Upper lobe of right lung (tissue), 1 donor: ENCODE measurements at regions not wholly inside any gene's neighbourhood (a gene's known extent, or its start where the extent isn't known, plus 50 kb on each side); places are given as distances from the start of the nearest gene placed in this dataset.

Source experiments
- ATAC-seq: fragments of 200-7000 bp; cut with Tn5 transposase; one replicate; pipeline ENCODE4 v1.9.1; 2020; ENCODE audit warnings: mild to moderate bottlenecking, moderate library complexity
- DNase-seq: peaks from one replicate; pipeline ENCODE4 v3.0.0-alpha.2; 2020
- H3K27ac ChIP-seq: fragments of 200-600 bp; one replicate; pipeline ENCODE4 v1.8.0; 2022
- H3K27me3 ChIP-seq: fragments of 200-600 bp; one replicate; pipeline ENCODE4 v1.8.0; 2022; ENCODE audit warnings: mild to moderate bottlenecking
- H3K36me3 ChIP-seq: fragments of 200-600 bp; one replicate; pipeline ENCODE4 v1.8.0; 2022
- H3K4me1 ChIP-seq: fragments of 200-600 bp; one replicate; pipeline ENCODE4 v1.8.0; 2022
- H3K4me3 ChIP-seq: fragments of 200-600 bp; one replicate; pipeline ENCODE4 v1.8.0; 2022; ENCODE audit warnings: mild to moderate bottlenecking
- H3K9me3 ChIP-seq: fragments of 200-600 bp; one replicate; pipeline ENCODE4 v1.8.0; 2022
- CTCF ChIP-seq: fragments of 200-600 bp; IDR thresholded peaks from one replicate; pipeline ENCODE4 v1.8.0; 2022; ENCODE audit warnings: antibody characterized with exemption
- intact Hi-C: fragments of 100-400 bp; cut with DNase I; formaldehyde crosslinking; loops from one replicate; pipeline ENCODE4 v1.11.0; 2022
- donor health status: DM: no; HTN: yes; CAD: no; lungs with severe emphysema.

DNA sequence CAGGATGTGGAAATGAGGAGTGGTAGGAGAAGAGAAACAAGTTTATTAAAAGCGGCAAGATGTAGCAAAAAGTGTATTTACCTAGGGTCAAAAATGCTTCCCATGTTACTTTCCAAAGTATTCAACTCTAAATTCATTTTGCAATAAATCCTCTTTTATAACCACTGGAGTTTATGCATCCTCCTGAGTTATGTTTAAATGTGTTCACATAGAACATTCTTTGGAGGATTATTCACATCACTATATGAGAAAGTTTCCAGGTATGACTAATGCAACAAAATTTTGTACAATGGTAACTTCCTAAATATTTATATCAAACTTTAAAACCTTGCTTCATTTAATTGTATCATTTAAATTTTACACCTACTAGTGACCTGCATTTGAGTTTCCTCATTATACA is 870.6 kb upstream of the SLIT2 start:
- no peak overlapping the region for H3K27ac ChIP-seq
- H3K9me3 ChIP-seq, result no peaks in the 10 kb centered on the region
- DNase-seq (no peak), ATAC-seq (no peak)
- intact Hi-C loops, result no loop called here
- no peak for TF ChIP-seq CTCF
- H3K4me1 ChIP-seq, result no peaks in the 10 kb centered on the region
- H3K27me3 ChIP-seq, result no peaks in the 10 kb centered on the region
- H3K36me3 ChIP-seq, result no peaks in the 10 kb centered on the region
- no peak overlapping the region for H3K4me3 ChIP-seq

DNA sequence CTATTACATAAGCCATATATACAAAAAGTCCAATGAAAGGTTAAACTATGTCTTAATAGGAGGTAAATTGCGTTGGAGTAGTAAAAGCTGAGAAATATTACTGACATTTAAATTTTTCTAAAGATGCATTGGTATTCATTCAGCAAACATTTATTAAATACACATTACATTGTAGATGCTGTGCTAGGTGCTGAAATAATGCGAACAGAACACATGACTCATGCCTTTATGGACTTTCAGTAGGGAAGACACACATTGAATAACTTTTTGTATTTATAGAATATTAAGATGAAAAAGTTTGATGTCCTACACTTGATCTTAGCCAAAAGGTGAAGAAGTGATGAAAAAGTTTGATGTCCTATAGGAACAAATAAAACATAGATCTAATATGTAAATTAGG is 871.1 kb upstream of the SLIT2 start:
- Histone ChIP-seq H3K4me3 (no peak overlapping the region), H3K36me3 (no peaks in the 10 kb centered on the region)
- intact Hi-C loops, result no loop called here

DNA sequence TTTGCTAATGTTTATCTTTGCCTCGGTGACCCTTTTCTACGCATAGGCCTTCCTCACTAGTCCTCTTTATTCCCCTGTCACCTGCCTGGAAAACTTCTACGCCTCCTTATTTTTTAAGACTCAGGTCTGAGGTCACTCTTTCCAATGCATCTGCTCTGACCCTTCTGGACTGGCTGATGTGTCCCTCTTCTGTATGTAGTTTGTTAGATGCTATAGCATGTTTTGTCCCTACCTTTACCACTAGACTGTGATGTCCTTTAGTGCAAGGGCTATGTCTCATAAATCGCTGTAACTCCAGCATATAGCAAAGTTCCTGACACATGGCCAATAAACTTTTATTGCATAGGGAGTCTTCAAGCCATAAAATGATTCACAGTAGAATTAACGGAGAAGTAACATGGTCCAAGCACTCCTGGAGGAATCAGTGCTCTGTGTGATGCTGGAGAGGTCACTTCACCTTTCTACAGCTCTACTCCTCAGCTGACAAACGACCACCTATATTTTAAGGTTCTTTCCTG is 872.5 kb upstream of the SLIT2 start:
- TF ChIP-seq CTCF, result no peak
- no peak for ATAC-seq
- intact Hi-C loops, result no loop called here

More for the DNA sequence above, 871.1 kb upstream of the SLIT2 start:
- H3K4me1 ChIP-seq, result no peaks in the 10 kb centered on the region
- no peak for TF ChIP-seq CTCF
- no peaks in the 10 kb centered on the region for H3K9me3 ChIP-seq
- ATAC-seq (no peak), DNase-seq (no peak)
- H3K27me3 ChIP-seq, result no peaks in the 10 kb centered on the region
- no peak overlapping the region for H3K27ac ChIP-seq

GRCh38 chr4:19375931-19376330 is 875.8 kb upstream of the SLIT2 start:
- Histone ChIP-seq H3K4me3 (no peak overlapping the region), H3K4me1 (no peaks in the 10 kb centered on the region), H3K9me3 (no peaks in the 10 kb centered on the region), H3K27ac (no peak overlapping the region), H3K27me3 (no peaks in the 10 kb centered on the region), H3K36me3 (no peaks in the 10 kb centered on the region)
- intact Hi-C loops, result no loop called here
- DNase-seq, result no peak
- no peak for ATAC-seq
- no peak for TF ChIP-seq CTCF

More for the DNA sequence above, 872.5 kb upstream of the SLIT2 start:
- Histone ChIP-seq H3K4me3 (no peak overlapping the region), H3K4me1 (no peaks in the 10 kb centered on the region), H3K9me3 (no peaks in the 10 kb centered on the region), H3K36me3 (no peaks in the 10 kb centered on the region), H3K27ac (no peak overlapping the region), H3K27me3 (no peaks in the 10 kb centered on the region)
- DNase-seq, result no peak

GRCh38 chr4:19375136-19375804 is 876.4 kb upstream of the SLIT2 start:
- ATAC-seq, result no peak
- TF ChIP-seq CTCF, result no peak
- Histone ChIP-seq H3K4me3 (no peak overlapping the region), H3K36me3 (no peaks in the 10 kb centered on the region), H3K27me3 (no peaks in the 10 kb centered on the region), H3K9me3 (no peaks in the 10 kb centered on the region), H3K4me1 (no peaks in the 10 kb centered on the region), H3K27ac (no peak overlapping the region)
- no peak for DNase-seq
- intact Hi-C loops, result no loop called here

DNA sequence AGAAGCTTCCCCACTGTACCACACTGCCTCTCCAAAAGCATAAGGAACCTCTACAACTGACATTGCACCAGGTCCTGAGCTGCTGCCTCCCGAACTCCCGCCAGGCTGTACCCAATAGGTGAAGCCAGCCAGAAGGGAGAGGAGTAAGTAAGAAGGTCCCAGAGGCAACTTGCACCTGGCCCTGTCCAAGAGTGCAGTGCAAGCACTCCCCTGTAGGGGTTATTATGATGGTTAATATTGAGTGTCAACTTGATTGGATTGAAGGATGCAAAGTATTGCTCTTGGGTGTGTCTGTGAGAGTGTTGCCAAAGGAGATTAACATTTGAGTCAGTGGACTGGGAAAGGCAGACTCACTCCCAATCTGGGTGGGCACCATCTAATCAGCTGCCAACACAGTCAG is 879.3 kb upstream of the SLIT2 start:
- intact Hi-C loops, result no loop called here
- Histone ChIP-seq H3K9me3 (no peaks in the 10 kb centered on the region), H3K36me3 (no peaks in the 10 kb centered on the region), H3K4me3 (no peak overlapping the region), H3K27me3 (no peaks in the 10 kb centered on the region), H3K4me1 (no peaks in the 10 kb centered on the region), H3K27ac (no peak overlapping the region)
- no peak for ATAC-seq
- DNase-seq, result no peak
- no peak for TF ChIP-seq CTCF
